PC-9 (cell line): ENCODE measurements at regions not wholly inside any gene's neighbourhood (a gene's known extent, or its start where the extent isn't known, plus 50 kb on each side); places are given as distances from the start of the nearest gene placed in this dataset.
A peak's percentile ranks its signal among the peaks of the same experiment; 100 is the strongest.

Experiments
- BruUV-seq: library from RNA; stranded (reverse); fragments of 400-500 nt; replicated peaks from 2 replicates; lab custom pipeline; 2021; lab: Mats Ljungman, UMichigan
- CTCF ChIA-PET: fragments of 300-600 bp; sonication (Branson Sonifier 250); formaldehyde crosslinking; loops from one replicate; lab custom pipeline; 2022; ENCODE audit warnings: antibody characterized with exemption; lab: Charles Lee
- POLR2A ChIA-PET: fragments of 300-600 bp; sonication (Branson Sonifier 250); formaldehyde crosslinking; loops from one replicate; lab custom pipeline; 2022; ENCODE audit warnings: antibody characterized with exemption; ENCODE audit not compliant: unreplicated experiment; lab: Charles Lee
- DNase-seq, 2 experiments: peaks; one replicate each; pipeline versions ENCODE4 v3.0.0 to v3.0.0-alpha.2; 2015 to 2022; ENCODE audit warnings: mixed read lengths in 1 of 2
- H2AFZ ChIP-seq: fragments of 200-600 bp; sonication (generic); 2 replicates; pipeline ENCODE4 v1.8.1; 2017; ENCODE audit warnings: antibody characterized with exemption
- H3F3A ChIP-seq: fragments of 200-600 bp; sonication (generic); 2 replicates; pipeline ENCODE4 v1.8.1; 2017; ENCODE audit warnings: antibody characterized with exemption, mild to moderate bottlenecking, low read depth; ENCODE audit not compliant: insufficient read depth
- H3K27ac ChIP-seq: fragments of 200-600 bp; sonication (generic); 2 replicates; pipeline ENCODE4 v1.6.1; 2016; ENCODE audit warnings: mixed run types
- H3K27me3 ChIP-seq: fragments of 200-600 bp; sonication (generic); 2 replicates; pipeline ENCODE4 v1.6.1; 2016; ENCODE audit warnings: low read depth, mixed run types; ENCODE audit not compliant: insufficient read depth
- H3K36me3 ChIP-seq: fragments of 200-600 bp; sonication (generic); 2 replicates; pipeline ENCODE4 v1.6.1; 2016; ENCODE audit warnings: low read depth, mixed run types
- H3K4me1 ChIP-seq: fragments of 200-600 bp; sonication (generic); replicated peaks from 2 replicates; pipeline ENCODE4 v1.6.1; 2016; ENCODE audit warnings: mixed run types; ENCODE audit not compliant: insufficient read depth
- H3K4me2 ChIP-seq: fragments of 200-600 bp; sonication (generic); 2 replicates; pipeline ENCODE4 v1.6.1; 2017; ENCODE audit warnings: mixed run types
- H3K4me3 ChIP-seq: fragments of 200-600 bp; sonication (generic); 2 replicates; pipeline ENCODE4 v1.6.1; 2016; ENCODE audit warnings: mixed run types
- H3K79me2 ChIP-seq: fragments of 200-600 bp; sonication (generic); 2 replicates; pipeline ENCODE4 v1.6.1; 2017; ENCODE audit warnings: low read depth, mixed run types
- H3K9me2 ChIP-seq: fragments of 200-600 bp; sonication (generic); 2 replicates; pipeline ENCODE4 v1.8.1; 2017; ENCODE audit warnings: mild to moderate bottlenecking; ENCODE audit not compliant: insufficient read depth
- H3K9me3 ChIP-seq: fragments of 200-600 bp; sonication (generic); 2 replicates; pipeline ENCODE4 v1.8.1; 2016; ENCODE audit warnings: low read depth; ENCODE audit not compliant: insufficient read depth
- H4K20me1 ChIP-seq: fragments of 200-600 bp; sonication (generic); 2 replicates; pipeline ENCODE4 v1.8.1; 2017; ENCODE audit not compliant: insufficient read depth
- CTCF ChIP-seq: fragments of 200-600 bp; sonication (generic); conservative IDR thresholded peaks from 2 replicates; pipeline ENCODE4 v1.6.1; 2017; ENCODE audit warnings: mixed run types, antibody characterized with exemption, mild to moderate bottlenecking, moderate library complexity
- EZH2 ChIP-seq: fragments of 200-600 bp; sonication (generic); IDR thresholded peaks from 2 replicates; pipeline ENCODE4 v1.8.0; 2017; ENCODE audit warnings: antibody characterized with exemption, low read depth
- intact Hi-C: fragments of 100-400 bp; cut with micrococcal nuclease; formaldehyde crosslinking; loops from one replicate; pipeline ENCODE4 v1.10.0; 2022; ENCODE audit not compliant: unreplicated experiment

GRCh38 chr5:63408984-63409383 lies 553.3 kb downstream of the HTR1A start:
- Histone ChIP-seq H3K4me2 (no peak overlapping the region), H3K27me3 (no peaks in the 10 kb centered on the region), H3K9me2 (no peaks in the 10 kb centered on the region), H2AFZ (no peak overlapping the region), H3F3A (no peaks in the 10 kb centered on the region), H3K4me1 (no peaks in the 10 kb centered on the region), H3K36me3 (no peaks in the 10 kb centered on the region), H3K79me2 (no peaks in the 10 kb centered on the region), H4K20me1 (no peaks in the 10 kb centered on the region), H3K4me3 (no peak overlapping the region), H3K27ac (no peak overlapping the region), H3K9me3 (no peaks in the 10 kb centered on the region)
- TF ChIP-seq EZH2 (no peak), CTCF (no peak)
- CTCF ChIA-PET, result no interaction called here
- no peak for DNase-seq
- POLR2A ChIA-PET, result no interaction called here
- no TSS peak for BruUV-seq
- intact Hi-C loops, result no loop called here

GRCh38 chr5:63401436-63402046 lies 560.7 kb downstream of the HTR1A start:
- H3K9me3 ChIP-seq, result no peaks in the 10 kb centered on the region
- H3K27me3 ChIP-seq, result no peaks in the 10 kb centered on the region
- H2AFZ ChIP-seq, result no peak overlapping the region
- H3K36me3 ChIP-seq, result no peaks in the 10 kb centered on the region
- H3K27ac ChIP-seq, result no peak overlapping the region
- H3K4me2 ChIP-seq, result no peak overlapping the region
- peak; percentile 79 for TF ChIP-seq CTCF
- TF ChIP-seq EZH2, result no peak
- H3F3A ChIP-seq, result no peaks in the 10 kb centered on the region
- intact Hi-C loops, result loop anchor here (1.0 to 5.0 kb wide), 2 partner anchors 562 to 806 kb away; no protein-coding TSS in a partner anchor
- peak in 1 of 2 experiments; percentile 49 for DNase-seq
- H3K9me2 ChIP-seq, result no peaks in the 10 kb centered on the region
- H3K4me3 ChIP-seq, result no peak overlapping the region
- H3K4me1 ChIP-seq, result no peaks in the 10 kb centered on the region
- BruUV-seq, result no TSS peak
- no peaks in the 10 kb centered on the region for H3K79me2 ChIP-seq
- ChIA-PET POLR2A (no interaction called here), CTCF (interaction anchor here (0.7 kb wide), 1 partner anchor 1124 kb away, joined by 3 read pairs; no protein-coding TSS in a partner anchor)
- H4K20me1 ChIP-seq, result no peaks in the 10 kb centered on the region

- no TSS peak for BruUV-seq
- DNase-seq, result no peak
These were observed 562.2 kb downstream of the HTR1A start for GRCh38 chr5:63400079-63400478.

More at GRCh38 chr5:63400079-63400478, 562.2 kb downstream of the HTR1A start:
- no peaks in the 10 kb centered on the region for H3K79me2 ChIP-seq
- H3K27ac ChIP-seq, result no peak overlapping the region
- no peaks in the 10 kb centered on the region for H3F3A ChIP-seq
- no peak overlapping the region for H2AFZ ChIP-seq
- no peaks in the 10 kb centered on the region for H3K9me2 ChIP-seq
- intact Hi-C loops, result loop anchor here (5.0 kb wide), 1 partner anchor 807 kb away; no protein-coding TSS in a partner anchor
- TF ChIP-seq EZH2 (no peak), CTCF (no peak)
- no peaks in the 10 kb centered on the region for H3K4me1 ChIP-seq
- H3K4me2 ChIP-seq, result no peak overlapping the region
- POLR2A ChIA-PET, result no interaction called here
- no peak overlapping the region for H3K4me3 ChIP-seq
- CTCF ChIA-PET, result no interaction called here
- no peaks in the 10 kb centered on the region for H3K9me3 ChIP-seq
- H3K27me3 ChIP-seq, result no peaks in the 10 kb centered on the region
- no peaks in the 10 kb centered on the region for H4K20me1 ChIP-seq
- no peaks in the 10 kb centered on the region for H3K36me3 ChIP-seq
